Activated T-cell treated with anti-CD3 and anti-CD28 coated beads, Interleukin-2, amount 50 U/mL, for 72 hours (primary cell): ENCODE measurements at regions not wholly inside any gene's neighbourhood (a gene's known extent, or its start where the extent isn't known, plus 50 kb on each side); places are given as distances from the start of the nearest gene placed in this dataset.

Experiments
- ATAC-seq, 2 donors: fragments of 150-1000 bp; cut with Tn5 transposase; replicated peaks in 1 of 2; 2 replicates each; pipeline ENCODE4 v1.10.0; 2021; ENCODE audit warnings: moderate library complexity in 2 of 2, mild to moderate bottlenecking in 1 of 2
- DNase-seq, 2 donors: peaks; one replicate each; pipeline ENCODE4 v3.0.0; 2021 to 2022; ENCODE audit warnings: mixed read lengths in 1 of 2
- H3K27ac Mint-ChIP-seq: one replicate; pipeline ENCODE4 v1.8.0; 2022; ENCODE audit warnings: mild to moderate bottlenecking, moderate library complexity, mixed read lengths
- H3K27me3 Mint-ChIP-seq: one replicate; pipeline ENCODE4 v1.8.0; 2022; ENCODE audit warnings: low read depth, mixed read lengths
- H3K36me3 Mint-ChIP-seq, 2 donors: one replicate each; pipeline ENCODE4 v1.8.0; 2022; ENCODE audit warnings: mixed read lengths in 2 of 2, mild to moderate bottlenecking in 1 of 2; ENCODE audit not compliant: insufficient read depth in 2 of 2
- H3K4me1 Mint-ChIP-seq: one replicate; pipeline ENCODE4 v1.8.0; 2022; ENCODE audit warnings: low read depth, mixed read lengths
- H3K4me3 Mint-ChIP-seq, 2 donors: one replicate each; pipeline ENCODE4 v1.8.0; 2022; ENCODE audit warnings: mild to moderate bottlenecking in 2 of 2, mixed read lengths in 2 of 2, moderate library complexity in 2 of 2
- H3K9me3 Mint-ChIP-seq, 2 donors: one replicate each; pipeline ENCODE4 v1.8.0; 2022; ENCODE audit warnings: mixed read lengths in 2 of 2

DNA sequence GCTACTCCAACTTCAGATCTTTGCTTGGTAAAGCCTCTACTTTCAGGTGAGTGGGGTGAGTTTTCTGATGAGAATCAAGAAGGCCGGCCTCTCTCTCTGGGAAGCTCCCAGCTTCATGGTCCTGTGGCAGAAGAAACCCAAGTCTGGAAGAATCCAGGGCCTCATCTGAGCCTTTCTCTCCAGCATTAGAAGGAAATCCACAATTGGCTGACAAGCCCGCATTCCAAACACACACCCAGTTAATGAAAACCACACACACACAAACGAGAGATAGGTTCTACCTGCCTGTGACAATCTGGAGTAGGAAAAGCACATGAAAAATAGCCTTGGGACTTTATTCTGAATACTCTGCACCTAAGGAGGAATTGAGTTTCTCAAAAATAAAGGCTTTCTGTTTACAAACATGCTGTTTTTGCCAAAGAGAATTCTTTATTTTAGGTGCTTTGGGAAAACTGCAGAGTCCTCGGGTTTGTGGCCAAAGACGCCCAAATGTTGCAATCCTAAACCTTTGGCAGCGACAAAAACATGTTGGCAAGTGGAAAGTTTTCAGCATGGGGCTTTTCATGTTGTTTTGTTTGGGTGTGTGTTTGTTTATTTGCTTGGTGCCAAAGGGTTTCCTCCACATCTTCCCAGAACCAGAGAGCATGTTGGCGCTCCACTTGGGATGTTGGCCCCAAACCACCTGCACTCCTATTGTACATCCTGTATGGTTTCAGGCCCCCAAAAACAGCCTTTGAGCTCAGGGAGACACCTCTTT lies 216.2 kb downstream of the SETD4 start:
- ATAC-seq (no peak), DNase-seq (no peak)
- Mint-ChIP-seq H3K9me3 (no peaks in the 10 kb centered on the region), H3K36me3 (no peaks in the 10 kb centered on the region), H3K27me3 (peaks cover 9% of the 10 kb centered on the region), H3K4me1 (no peaks in the 10 kb centered on the region), H3K27ac (no peak overlapping the region), H3K4me3 (no peak overlapping the region)

DNA sequence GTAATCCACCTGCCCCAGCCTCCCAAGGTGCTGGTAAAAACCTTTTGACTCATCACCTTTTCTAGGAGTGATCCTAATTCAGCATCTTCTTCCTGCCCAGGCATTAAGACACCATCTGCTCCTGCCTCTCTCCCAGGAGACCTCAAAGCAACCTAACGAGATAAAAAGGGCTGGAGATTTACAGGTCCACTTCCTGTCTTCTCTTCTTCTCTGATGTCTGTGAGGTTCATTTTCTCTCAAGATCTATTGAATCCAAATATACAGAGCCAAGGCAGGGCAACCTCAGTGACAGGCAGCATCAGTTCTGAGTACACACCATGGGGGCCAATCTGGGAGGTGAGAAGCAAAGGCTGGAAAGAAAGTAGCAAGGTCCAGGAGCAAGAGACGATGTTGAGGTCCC lies 219.4 kb downstream of the SETD4 start:
- Mint-ChIP-seq H3K36me3 (no peaks in the 10 kb centered on the region), H3K27me3 (peaks cover 7% of the 10 kb centered on the region), H3K9me3 (no peaks in the 10 kb centered on the region), H3K4me1 (no peaks in the 10 kb centered on the region), H3K4me3 (no peak overlapping the region), H3K27ac (no peak overlapping the region)
- ATAC-seq (no peak), DNase-seq (no peak)

GRCh38 chr21:35840197-35840799 lies 220.0 kb downstream of the SETD4 start:
- Mint-ChIP-seq H3K4me3 (no peak overlapping the region), H3K9me3 (no peaks in the 10 kb centered on the region), H3K36me3 (no peaks in the 10 kb centered on the region), H3K27ac (no peak overlapping the region), H3K4me1 (no peaks in the 10 kb centered on the region), H3K27me3 (peaks cover under 1% of the 10 kb centered on the region)
- DNase-seq: peak; percentile 44 to 53
- no peak for ATAC-seq

- DNase-seq: no peak
Observed at GRCh38 chr21:35838987-35839763, 221.2 kb downstream of the SETD4 start.

DNA sequence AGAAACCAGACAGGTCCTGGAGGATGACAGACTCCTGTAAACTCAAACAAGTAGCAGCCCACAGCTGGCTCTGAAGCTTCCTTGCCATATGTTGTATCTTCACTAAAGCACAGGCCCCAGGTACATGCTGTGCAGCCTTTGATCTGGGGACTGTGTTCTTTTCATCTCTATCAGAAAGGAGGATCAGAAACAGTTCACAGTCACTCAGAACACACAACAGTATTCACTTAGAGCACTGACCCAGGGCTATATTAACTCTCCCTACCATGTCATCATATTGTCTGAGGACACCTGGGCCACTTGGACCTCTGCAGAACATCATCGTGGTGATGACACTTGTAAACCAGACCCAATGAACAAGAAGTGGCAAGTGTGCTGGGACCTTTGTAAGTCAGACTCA lies 222.0 kb downstream of the SETD4 start:
- ATAC-seq (no peak), DNase-seq (no peak)
- H3K4me1 Mint-ChIP-seq: no peaks in the 10 kb centered on the region
- no peaks in the 10 kb centered on the region for H3K9me3 Mint-ChIP-seq
- no peak overlapping the region for H3K4me3 Mint-ChIP-seq
- H3K27ac Mint-ChIP-seq: no peak overlapping the region
- H3K27me3 Mint-ChIP-seq: no peaks in the 10 kb centered on the region
- H3K36me3 Mint-ChIP-seq: no peaks in the 10 kb centered on the region

More at GRCh38 chr21:35838987-35839763, 221.2 kb downstream of the SETD4 start:
- ATAC-seq: no peak
- H3K4me3 Mint-ChIP-seq: no peak overlapping the region
- H3K4me1 Mint-ChIP-seq: no peaks in the 10 kb centered on the region
- H3K36me3 Mint-ChIP-seq: no peaks in the 10 kb centered on the region
- no peaks in the 10 kb centered on the region for H3K27me3 Mint-ChIP-seq
- no peak overlapping the region for H3K27ac Mint-ChIP-seq
- no peaks in the 10 kb centered on the region for H3K9me3 Mint-ChIP-seq

DNA sequence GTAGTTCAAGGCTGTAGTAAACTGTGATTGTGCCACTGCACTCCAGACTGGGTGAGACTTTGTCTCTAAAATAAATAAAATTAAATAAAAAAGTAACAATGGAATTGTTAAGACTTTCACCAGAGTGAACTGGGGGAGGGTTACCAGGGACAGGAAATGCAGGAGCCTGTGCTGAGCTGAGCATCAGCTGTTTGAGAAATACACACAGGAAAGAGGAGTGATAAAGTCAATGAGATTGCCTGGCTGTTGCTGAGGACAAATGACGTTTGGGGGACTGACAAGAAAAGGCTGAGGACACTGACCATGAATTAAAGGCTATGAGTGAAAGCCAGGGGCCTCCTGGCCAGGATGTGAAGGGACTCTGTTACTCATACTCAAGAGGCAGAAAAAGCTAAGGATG lies 226.3 kb downstream of the SETD4 start:
- Mint-ChIP-seq H3K4me1 (peaks cover 5% of the 10 kb centered on the region), H3K36me3 (no peaks in the 10 kb centered on the region), H3K27me3 (peaks cover 18% of the 10 kb centered on the region), H3K9me3 (no peaks in the 10 kb centered on the region), H3K4me3 (no peak overlapping the region), H3K27ac (no peak overlapping the region)
- DNase-seq (no peak), ATAC-seq (no peak)

DNA sequence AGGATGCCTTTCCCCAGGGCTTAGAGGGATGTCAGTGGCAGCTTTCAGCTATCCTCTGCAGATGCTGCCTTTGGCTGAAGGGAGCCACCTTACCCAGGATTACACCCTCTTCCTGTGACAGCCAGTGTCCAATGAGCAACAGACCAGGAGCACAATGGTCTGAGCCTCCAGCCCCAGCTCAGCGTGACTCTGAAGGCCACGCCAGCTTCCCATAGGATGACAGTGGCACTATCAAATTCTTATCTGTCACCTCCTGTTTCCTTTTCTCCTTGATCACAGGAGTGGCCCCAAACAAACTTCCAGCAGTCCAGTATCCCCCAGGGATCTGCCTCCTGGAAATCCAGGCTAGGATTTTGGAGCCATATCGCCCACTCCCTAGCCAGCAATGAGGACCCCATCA lies 226.9 kb downstream of the SETD4 start:
- Mint-ChIP-seq H3K9me3 (no peaks in the 10 kb centered on the region), H3K4me1 (peaks cover 11% of the 10 kb centered on the region), H3K27ac (no peak overlapping the region), H3K4me3 (no peak overlapping the region), H3K36me3 (no peaks in the 10 kb centered on the region), H3K27me3 (peaks cover 24% of the 10 kb centered on the region)
- DNase-seq (no peak), ATAC-seq (no peak)

GRCh38 chr21:35831230-35831629 lies 229.1 kb downstream of the SETD4 start:
- DNase-seq: no peak
- no peaks in the 10 kb centered on the region for H3K36me3 Mint-ChIP-seq
- H3K27me3 Mint-ChIP-seq: peaks cover 27% of the 10 kb centered on the region
- no peaks in the 10 kb centered on the region for H3K9me3 Mint-ChIP-seq
- H3K27ac Mint-ChIP-seq: no peak overlapping the region
- H3K4me1 Mint-ChIP-seq: peaks cover 11% of the 10 kb centered on the region
- no peak for ATAC-seq
- no peak overlapping the region for H3K4me3 Mint-ChIP-seq

- H3K27me3 Mint-ChIP-seq: peaks cover 35% of the 10 kb centered on the region
- H3K4me3 Mint-ChIP-seq: no peak overlapping the region
- no peak for DNase-seq
- H3K9me3 Mint-ChIP-seq: no peaks in the 10 kb centered on the region
- no peak for ATAC-seq
- no peak overlapping the region for H3K27ac Mint-ChIP-seq
- no peaks in the 10 kb centered on the region for H3K36me3 Mint-ChIP-seq
- H3K4me1 Mint-ChIP-seq: peaks cover 11% of the 10 kb centered on the region
Observed at GRCh38 chr21:35829067-35829466, 231.3 kb downstream of the SETD4 start.

DNA sequence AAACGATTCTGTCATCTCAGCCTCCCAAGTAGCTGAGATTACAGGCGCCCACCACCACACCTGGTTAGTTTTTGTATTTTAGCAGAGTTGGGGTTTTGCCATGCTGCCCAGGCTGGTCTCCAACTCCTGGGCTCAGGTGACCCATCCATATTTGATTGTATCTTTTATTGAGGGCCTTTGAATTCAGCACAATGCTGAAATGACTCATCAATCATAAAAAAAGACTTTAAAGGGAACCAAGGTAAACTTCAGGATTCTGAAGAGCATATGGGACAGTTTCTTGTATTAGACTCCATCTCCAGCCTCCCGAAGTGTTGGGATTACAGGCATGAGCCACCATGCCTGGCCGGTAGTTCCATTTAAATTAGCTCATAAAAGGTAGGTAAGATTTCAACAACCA lies 232.2 kb downstream of the SETD4 start:
- H3K4me3 Mint-ChIP-seq: no peak overlapping the region
- DNase-seq (no peak), ATAC-seq (no peak)
- H3K27ac Mint-ChIP-seq: no peak overlapping the region
- peaks cover 0 to 2% of the 10 kb centered on the region in 2 donors for H3K9me3 Mint-ChIP-seq
- no peaks in the 10 kb centered on the region for H3K36me3 Mint-ChIP-seq
- peaks cover 44% of the 10 kb centered on the region for H3K27me3 Mint-ChIP-seq
- H3K4me1 Mint-ChIP-seq: peaks cover 11% of the 10 kb centered on the region

- H3K4me1 Mint-ChIP-seq: peaks cover 11% of the 10 kb centered on the region
- DNase-seq (no peak), ATAC-seq (no peak)
- H3K4me3 Mint-ChIP-seq: no peak overlapping the region
- H3K9me3 Mint-ChIP-seq: peaks cover 0 to 2% of the 10 kb centered on the region in 2 donors
- peaks cover 45% of the 10 kb centered on the region for H3K27me3 Mint-ChIP-seq
- no peak overlapping the region for H3K27ac Mint-ChIP-seq
- no peaks in the 10 kb centered on the region for H3K36me3 Mint-ChIP-seq
Observed at GRCh38 chr21:35827004-35827403, 233.3 kb downstream of the SETD4 start.

GRCh38 chr21:35825370-35826353 lies 234.7 kb downstream of the SETD4 start:
- ATAC-seq (no peak), DNase-seq (no peak)
- Mint-ChIP-seq H3K4me1 (peaks cover 11% of the 10 kb centered on the region), H3K36me3 (no peaks in the 10 kb centered on the region), H3K27ac (no peak overlapping the region), H3K9me3 (peaks cover 0 to 4% of the 10 kb centered on the region in 2 donors), H3K27me3 (peaks cover 41% of the 10 kb centered on the region), H3K4me3 (no peak overlapping the region)
